GM21367 (cell line): ENCODE measurements at regions not wholly inside any gene's neighbourhood (a gene's known extent, or its start where the extent isn't known, plus 50 kb on each side); places are given as distances from the start of the nearest gene placed in this dataset.

Source experiments
- ATAC-seq: cut with Tn5 transposase; IDR thresholded peaks from one replicate; pipeline ENCODE4 v1.9.1; 2021; ENCODE audit not compliant: unreplicated experiment

- ATAC-seq, result no peak
Observed at GRCh38 chr7:142348100-142348499, 90.2 kb upstream of the PRSS58 start.

- no peak for ATAC-seq
Observed at GRCh38 chr7:142347091-142347490, 89.2 kb upstream of the PRSS58 start.

DNA sequence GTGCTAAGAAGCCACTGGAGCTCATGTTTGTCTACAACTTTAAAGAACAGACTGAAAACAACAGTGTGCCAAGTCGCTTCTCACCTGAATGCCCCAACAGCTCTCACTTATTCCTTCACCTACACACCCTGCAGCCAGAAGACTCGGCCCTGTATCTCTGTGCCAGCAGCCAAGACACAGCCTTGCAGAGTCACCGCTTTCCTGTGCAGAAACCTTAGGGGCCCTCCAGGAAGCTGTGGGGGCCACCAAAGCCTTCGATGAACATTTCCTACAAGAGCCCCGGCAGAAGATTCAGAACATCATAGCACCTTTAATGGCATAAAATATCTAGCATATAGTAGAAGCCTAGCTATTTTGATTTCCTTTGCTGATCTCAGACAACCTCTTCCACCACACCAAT is 88.0 kb upstream of the PRSS58 start:
- ATAC-seq, result no peak

DNA sequence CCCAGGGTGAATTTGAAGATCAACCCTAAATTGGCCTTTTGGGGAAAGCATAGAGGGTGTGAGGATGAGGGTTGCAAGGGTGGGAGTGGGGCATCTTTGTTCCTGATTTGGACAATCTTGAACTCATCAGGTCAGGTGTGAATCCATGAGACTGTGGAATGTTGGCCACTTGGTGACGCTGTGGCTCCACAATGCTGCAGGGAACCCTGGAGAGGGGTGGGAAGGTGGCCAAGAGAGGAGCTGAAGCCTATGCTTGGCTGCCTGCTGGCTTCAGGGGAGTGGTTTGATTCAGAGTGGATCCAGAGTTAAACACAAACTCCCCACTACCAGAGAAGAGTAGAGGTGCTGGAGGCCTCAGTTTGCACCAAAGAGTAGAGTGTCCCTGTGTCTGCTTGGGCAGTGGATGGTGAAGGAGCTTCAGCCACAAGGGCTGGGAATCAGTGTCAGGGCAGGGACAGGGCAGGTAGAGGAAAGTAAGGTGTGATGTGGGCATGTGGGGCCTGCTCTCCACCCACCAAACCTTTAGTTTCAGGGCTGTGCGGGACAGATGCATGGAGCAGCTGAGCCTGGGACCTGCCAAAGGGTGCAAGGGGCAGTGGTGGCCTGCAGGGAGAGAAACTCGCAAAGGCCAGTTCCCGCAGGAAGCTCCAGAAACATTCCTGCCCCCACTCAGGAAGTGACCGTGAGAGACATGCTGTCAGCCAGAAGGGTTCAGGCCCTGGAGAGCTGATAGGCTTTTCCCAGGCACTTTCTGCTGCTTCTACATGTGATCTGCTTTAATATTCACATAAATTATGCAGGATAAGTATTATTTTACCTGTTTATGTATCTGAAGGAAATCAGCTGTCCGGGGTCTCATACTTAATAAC is 81.0 kb upstream of the PRSS58 start:
- ATAC-seq, result no peak

DNA sequence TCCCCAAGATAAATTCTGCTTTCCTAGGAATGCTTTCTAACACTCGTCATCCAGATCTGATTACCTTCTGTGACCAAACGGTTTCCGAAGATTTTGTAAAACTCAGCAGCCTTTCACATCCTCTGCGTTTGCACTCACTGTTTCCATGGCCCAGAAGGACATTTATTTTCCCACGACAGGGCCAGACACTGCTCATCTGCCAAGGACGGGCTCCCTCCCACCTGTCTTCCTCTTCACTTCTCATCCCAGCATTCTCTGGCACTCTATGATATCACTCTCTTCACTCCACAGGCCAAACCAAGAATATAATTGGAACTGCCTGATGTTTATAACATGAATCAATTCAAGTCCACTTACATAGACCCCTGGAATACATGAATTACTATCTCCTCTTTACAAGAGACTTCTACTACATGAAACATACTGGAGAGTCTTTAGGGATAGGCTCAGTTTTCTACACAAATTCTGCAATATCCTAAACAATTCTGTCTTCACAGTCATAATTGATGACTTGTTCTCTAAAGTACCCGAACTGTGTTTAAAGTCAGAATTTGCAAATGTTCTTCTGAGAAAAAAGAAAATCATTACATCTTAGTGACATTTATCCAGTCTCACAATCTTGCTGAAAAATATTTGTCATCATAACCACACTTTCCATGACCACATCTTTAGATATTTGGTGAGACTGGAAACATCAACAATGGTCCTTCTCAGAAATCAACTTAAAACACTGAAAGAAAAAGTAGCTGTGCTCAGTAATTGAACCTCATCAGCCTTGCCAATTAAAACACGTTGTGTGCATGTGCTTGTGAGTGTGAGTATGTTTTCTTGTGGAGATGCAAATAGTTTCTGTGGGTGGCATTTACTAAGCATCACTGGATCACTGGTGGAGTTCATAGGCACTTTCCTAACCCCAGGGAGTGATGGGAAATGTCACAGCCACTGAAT is 79.5 kb upstream of the PRSS58 start:
- no peak for ATAC-seq

DNA sequence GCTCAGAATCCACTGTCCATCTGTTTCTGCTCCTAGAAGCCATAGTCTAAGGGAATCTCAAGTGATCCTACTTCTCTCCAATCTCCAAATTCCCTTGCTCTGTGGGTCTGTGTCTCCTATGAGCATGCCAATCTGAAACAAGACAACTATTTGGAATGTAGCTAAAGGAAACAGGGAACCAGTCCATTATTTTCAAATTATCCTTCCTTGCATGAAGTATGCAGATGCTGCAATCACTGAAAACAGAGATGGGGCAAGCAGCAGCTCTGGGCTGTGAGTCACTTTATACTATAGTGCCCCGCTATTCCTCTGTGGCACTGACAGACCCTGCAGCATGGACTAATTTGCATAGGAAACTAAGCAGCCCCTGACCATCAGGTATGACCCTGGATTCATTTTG is 76.9 kb upstream of the PRSS58 start:
- no peak for ATAC-seq

GRCh38 chr7:142334236-142334635 is 76.4 kb upstream of the PRSS58 start:
- no peak for ATAC-seq

GRCh38 chr7:142332421-142332820 is 74.6 kb upstream of the PRSS58 start:
- no peak for ATAC-seq

- ATAC-seq, result no peak
Observed at GRCh38 chr7:142331941-142332340, 74.1 kb upstream of the PRSS58 start.

- ATAC-seq, result no peak
Observed at GRCh38 chr7:142329062-142329790, 71.4 kb upstream of the PRSS58 start.

DNA sequence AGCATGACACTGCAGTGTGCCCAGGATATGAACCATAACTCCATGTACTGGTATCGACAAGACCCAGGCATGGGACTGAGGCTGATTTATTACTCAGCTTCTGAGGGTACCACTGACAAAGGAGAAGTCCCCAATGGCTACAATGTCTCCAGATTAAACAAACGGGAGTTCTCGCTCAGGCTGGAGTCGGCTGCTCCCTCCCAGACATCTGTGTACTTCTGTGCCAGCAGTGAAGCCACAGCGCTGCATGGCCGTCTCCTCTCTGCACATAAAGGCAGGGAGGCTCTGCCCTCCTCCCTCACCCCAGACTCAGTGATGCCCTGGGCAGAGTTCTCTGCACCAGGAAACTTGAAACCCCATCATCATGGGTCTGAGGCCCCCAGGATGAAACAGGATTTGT is 70.7 kb upstream of the PRSS58 start:
- ATAC-seq, result no peak

DNA sequence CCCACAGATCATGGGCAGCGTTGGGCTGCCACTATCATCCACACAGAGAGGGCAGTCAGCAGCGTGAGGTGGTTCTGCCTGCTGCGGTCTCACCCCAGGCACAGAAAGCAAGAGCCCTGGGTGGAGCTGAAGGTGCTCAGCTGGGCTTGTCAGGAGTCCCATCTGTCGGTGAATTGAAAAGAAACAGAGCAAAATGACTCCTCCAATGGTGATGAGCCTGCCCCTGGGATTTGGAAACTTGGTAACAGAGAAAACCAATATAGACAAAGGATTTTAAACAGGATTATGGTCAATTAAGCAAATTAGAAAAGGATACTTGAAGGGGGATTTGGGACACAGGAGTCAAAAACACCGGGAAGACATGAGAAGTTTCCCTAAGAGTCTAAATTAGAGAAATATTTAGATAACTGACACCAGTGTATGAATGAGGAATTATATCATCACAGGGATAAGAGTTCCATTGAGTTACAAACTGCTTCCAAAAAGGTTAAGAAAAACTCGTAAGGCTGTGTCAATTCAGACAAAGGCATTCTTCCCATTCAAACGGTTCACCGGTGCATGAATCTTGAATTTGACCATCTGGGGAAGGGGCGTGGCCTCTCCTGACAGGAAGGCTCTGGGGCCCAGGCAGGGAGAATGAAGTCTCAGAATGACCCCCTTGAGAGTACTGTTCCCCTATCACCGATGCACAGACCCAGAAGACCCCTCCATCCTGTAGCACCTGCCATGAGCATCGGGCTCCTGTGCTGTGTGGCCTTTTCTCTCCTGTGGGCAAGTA is 70.0 kb upstream of the PRSS58 start:
- ATAC-seq, result no peak

DNA sequence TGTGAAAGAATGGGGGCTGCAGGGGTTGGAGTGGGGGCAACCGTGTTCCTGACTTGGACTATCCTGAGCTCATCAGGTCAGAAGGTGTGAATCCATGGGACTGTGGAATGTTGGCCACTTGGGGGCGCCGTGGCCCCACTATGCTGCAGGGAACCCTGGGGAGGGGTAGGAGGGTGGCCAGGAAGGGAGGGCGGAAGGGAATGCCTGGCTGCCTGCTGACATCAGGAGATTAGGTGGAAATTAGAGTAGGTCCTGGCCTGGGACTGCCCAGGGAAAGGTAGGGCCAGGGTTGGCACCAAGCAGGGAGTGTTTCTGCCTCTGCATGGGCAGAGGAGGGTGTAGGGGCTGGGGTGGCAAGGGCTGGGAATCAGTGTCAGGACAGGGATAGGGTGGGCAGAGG is 65.8 kb upstream of the PRSS58 start:
- no peak for ATAC-seq

- ATAC-seq, result no peak
Observed at GRCh38 chr7:142321391-142321790, 63.5 kb upstream of the PRSS58 start.

GRCh38 chr7:142320883-142321282 is 63.0 kb upstream of the PRSS58 start:
- ATAC-seq, result no peak

GRCh38 chr7:142319970-142320369 is 62.1 kb upstream of the PRSS58 start:
- ATAC-seq, result no peak

- no peak for ATAC-seq
Observed at GRCh38 chr7:142314281-142314680, 56.4 kb upstream of the PRSS58 start.

GRCh38 chr7:142313528-142313927 is 55.7 kb upstream of the PRSS58 start:
- no peak for ATAC-seq

DNA sequence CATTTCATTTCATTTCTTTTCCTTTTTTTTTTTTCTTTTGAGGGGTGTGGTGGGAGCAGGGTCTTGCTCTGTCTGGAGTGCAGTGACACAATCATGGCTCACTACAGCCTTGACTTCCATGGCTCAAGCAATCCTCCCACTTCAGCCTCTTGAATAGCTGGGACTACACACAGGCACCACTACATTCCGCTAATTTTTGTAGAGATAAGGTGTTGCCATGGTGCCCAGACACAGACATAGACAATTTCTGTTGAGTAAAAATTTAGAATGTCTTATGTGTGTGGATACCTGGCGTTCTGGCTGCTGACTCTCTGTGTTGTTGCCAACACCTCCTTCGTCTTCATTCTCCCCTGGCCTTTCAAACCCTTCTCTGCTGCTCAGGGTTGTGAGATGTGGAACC is 54.0 kb upstream of the PRSS58 start:
- no peak for ATAC-seq

GRCh38 chr7:142308918-142309317 is 51.1 kb upstream of the PRSS58 start:
- no peak for ATAC-seq

- ATAC-seq, result no peak
Observed at GRCh38 chr7:142308326-142308725, 50.5 kb upstream of the PRSS58 start.
